Thymus (tissue), 11 donors: ENCODE measurements at regions not wholly inside any gene's neighbourhood (a gene's known extent, or its start where the extent isn't known, plus 50 kb on each side); places are given as distances from the start of the nearest gene placed in this dataset.

Experiments used
- DNase-seq, 9 donors: peaks; one replicate each; pipeline ENCODE4 v3.0.0-alpha.2; 2013; ENCODE audit warnings: low spot score in 9 of 9, low read depth in 6 of 9, missing footprints in 1 of 9
- H3K27ac ChIP-seq, 2 donors: one replicate each; pipeline ENCODE4 v1.5.1; 2013; ENCODE audit warnings: control low read depth in 1 of 2, low read depth in 1 of 2, low read length in 1 of 2, mild to moderate bottlenecking in 1 of 2, moderate library complexity in 1 of 2
- H3K27me3 ChIP-seq, 2 donors: one replicate each; pipeline ENCODE4 v1.5.1; 2013; ENCODE audit warnings: low read length in 1 of 2; ENCODE audit not compliant: control insufficient read depth in 2 of 2, insufficient read depth in 1 of 2
- H3K36me3 ChIP-seq, 2 donors: one replicate each; pipeline ENCODE4 v1.5.1; 2013; ENCODE audit warnings: low read length in 1 of 2, mild to moderate bottlenecking in 1 of 2, moderate library complexity in 1 of 2; ENCODE audit not compliant: control insufficient read depth in 2 of 2, insufficient read depth in 2 of 2
- H3K4me1 ChIP-seq, 2 donors: one replicate each; pipeline ENCODE4 v1.5.1; 2013; ENCODE audit warnings: low read length in 2 of 2; ENCODE audit not compliant: control insufficient read depth in 2 of 2, insufficient read depth in 2 of 2
- H3K4me3 ChIP-seq, 2 donors: one replicate each; pipeline ENCODE4 v1.5.1; 2013; ENCODE audit warnings: low read length in 2 of 2, control low read depth in 1 of 2, mild to moderate bottlenecking in 1 of 2
- H3K9me3 ChIP-seq, 2 donors: one replicate each; pipeline ENCODE4 v1.5.1; 2013; ENCODE audit warnings: low read length in 1 of 2, mild to moderate bottlenecking in 1 of 2; ENCODE audit not compliant: control insufficient read depth in 2 of 2, insufficient read depth in 1 of 2
- WGBS: extraction: QIAGEN DNeasy Blood & Tissue Kit; methylation state at CpG from one replicate; pipeline ENCODE4 v1.1.7; 2013; 5-methylcytosine and 5-hydroxymethylcytosine counted together
- donor health status: healthy.

GRCh38 chr7:50212016-50212325 is 92.5 kb upstream of the IKZF1 start:
- no peaks in the 10 kb centered on the region for H3K27me3 ChIP-seq
- 54% methylated on average over 10 of the region's 10 CpGs for WGBS
- no peaks in the 10 kb centered on the region for H3K9me3 ChIP-seq
- H3K4me1 ChIP-seq = peaks cover 72 to 96% of the 10 kb centered on the region in 2 donors
- no peak overlapping the region for H3K4me3 ChIP-seq
- DNase-seq = no peak
- no peaks in the 10 kb centered on the region for H3K36me3 ChIP-seq
- H3K27ac ChIP-seq = peak overlapping the region; percentile 22 to 73

- H3K27me3 ChIP-seq = no peaks in the 10 kb centered on the region
- 92% methylated on average over 9 of the region's 9 CpGs for WGBS
- peak overlapping the region; percentile 48 to 73 for H3K27ac ChIP-seq
- H3K36me3 ChIP-seq = no peaks in the 10 kb centered on the region
- H3K4me3 ChIP-seq = no peak overlapping the region
- peaks cover 77 to 96% of the 10 kb centered on the region in 2 donors for H3K4me1 ChIP-seq
- H3K9me3 ChIP-seq = no peaks in the 10 kb centered on the region
- peak in 2 of 9 donors; percentile 30 to 57 for DNase-seq
These were observed 93.1 kb upstream of the IKZF1 start for GRCh38 chr7:50211130-50212015.

- WGBS = 89% methylated on average over 6 of the region's 6 CpGs
- peak in 1 of 9 donors; percentile 38 for DNase-seq
- no peaks in the 10 kb centered on the region for H3K27me3 ChIP-seq
- H3K4me3 ChIP-seq = no peak overlapping the region
- H3K9me3 ChIP-seq = no peaks in the 10 kb centered on the region
- peak overlapping the region; percentile 48 to 76 for H3K27ac ChIP-seq
- H3K36me3 ChIP-seq = no peaks in the 10 kb centered on the region
- H3K4me1 ChIP-seq = peaks cover 81 to 96% of the 10 kb centered on the region in 2 donors
These were observed 93.8 kb upstream of the IKZF1 start for GRCh38 chr7:50210706-50211115.

- 87% methylated on average over 5 of the region's 5 CpGs for WGBS
These were observed 94.9 kb upstream of the IKZF1 start for GRCh38 chr7:50209461-50210135.

GRCh38 chr7:50208378-50208982 is 96.0 kb upstream of the IKZF1 start:
- WGBS = 83% methylated on average over 5 of the region's 5 CpGs
- Histone ChIP-seq H3K27me3 (no peaks in the 10 kb centered on the region), H3K9me3 (no peaks in the 10 kb centered on the region), H3K4me1 (peaks cover 79 to 96% of the 10 kb centered on the region in 2 donors), H3K4me3 (no peak overlapping the region), H3K27ac (peak overlapping the region in 1 of 2 donors; percentile 83), H3K36me3 (no peaks in the 10 kb centered on the region)
- DNase-seq = no peak

More at GRCh38 chr7:50209461-50210135, 94.9 kb upstream of the IKZF1 start:
- Histone ChIP-seq H3K4me3 (no peak overlapping the region), H3K27ac (peak overlapping the region; percentile 22 to 68), H3K36me3 (no peaks in the 10 kb centered on the region), H3K27me3 (no peaks in the 10 kb centered on the region), H3K9me3 (no peaks in the 10 kb centered on the region), H3K4me1 (peaks cover 79 to 96% of the 10 kb centered on the region in 2 donors)
- no peak for DNase-seq

GRCh38 chr7:50207686-50208255 is 96.7 kb upstream of the IKZF1 start:
- H3K9me3 ChIP-seq = no peaks in the 10 kb centered on the region
- no peak for DNase-seq
- H3K4me1 ChIP-seq = peaks cover 72 to 96% of the 10 kb centered on the region in 2 donors
- H3K27ac ChIP-seq = peak overlapping the region; percentile 79 to 83
- no peak overlapping the region for H3K4me3 ChIP-seq
- no peaks in the 10 kb centered on the region for H3K36me3 ChIP-seq
- H3K27me3 ChIP-seq = no peaks in the 10 kb centered on the region
- WGBS = 88% methylated on average over 14 of the region's 14 CpGs

GRCh38 chr7:50207251-50207564 is 97.3 kb upstream of the IKZF1 start:
- Histone ChIP-seq H3K4me1 (peaks cover 68 to 96% of the 10 kb centered on the region in 2 donors), H3K27me3 (no peaks in the 10 kb centered on the region), H3K36me3 (no peaks in the 10 kb centered on the region), H3K9me3 (no peaks in the 10 kb centered on the region), H3K4me3 (no peak overlapping the region), H3K27ac (peak overlapping the region; percentile 79 to 83)
- 98% methylated on average over 11 of the region's 11 CpGs for WGBS
- DNase-seq = no peak

- Histone ChIP-seq H3K4me3 (peak overlapping the region; percentile 14 to 16), H3K36me3 (no peaks in the 10 kb centered on the region), H3K9me3 (no peaks in the 10 kb centered on the region), H3K4me1 (peaks cover 65 to 94% of the 10 kb centered on the region in 2 donors), H3K27ac (peak overlapping the region; percentile 79 to 83), H3K27me3 (no peaks in the 10 kb centered on the region)
- WGBS = 57% methylated on average over 21 of the region's 21 CpGs
- peak in 8 of 9 donors; percentile 56 to 86 (median 72) for DNase-seq
These were observed 97.9 kb upstream of the IKZF1 start for GRCh38 chr7:50206453-50207250.
